Thyroid gland (tissue), 4 donors: ENCODE measurements at regions not wholly inside any gene's neighbourhood (a gene's known extent, or its start where the extent isn't known, plus 50 kb on each side); places are given as distances from the start of the nearest gene placed in this dataset.

ENCODE experiments used
- DNase-seq, 2 donors: peaks; one replicate each; pipeline ENCODE4 v3.0.0-alpha.2; 2019
- H3K27ac ChIP-seq, 3 donors: fragments of 200-600 bp; sonication (generic); 1 replicate in 2 of 3; 2 replicates in 1 of 3; pipeline ENCODE4 v1.5.1; 2016 to 2019; ENCODE audit warnings: mild to moderate bottlenecking in 1 of 3, moderate library complexity in 1 of 3
- H3K27me3 ChIP-seq: fragments of 200-600 bp; sonication (generic); one replicate; pipeline ENCODE4 v1.5.1; 2019
- H3K36me3 ChIP-seq, 2 donors: fragments of 200-600 bp; sonication (generic); one replicate each; pipeline ENCODE4 v1.5.1; 2016 to 2019
- H3K4me1 ChIP-seq, 2 donors: fragments of 200-600 bp; sonication (generic); one replicate each; pipeline ENCODE4 v1.5.1; 2017 to 2019
- H3K4me3 ChIP-seq, 3 donors: fragments of 200-600 bp; sonication (generic); replicated peaks in 1 of 3; 1 replicate in 2 of 3; 2 replicates in 1 of 3; pipeline ENCODE4 v1.5.1; 2016; ENCODE audit warnings: mild to moderate bottlenecking in 1 of 3
- H3K9me3 ChIP-seq: fragments of 200-600 bp; sonication (generic); one replicate; pipeline ENCODE4 v1.5.1; 2017
- POLR2A ChIP-seq, 2 donors: fragments of 450-650 bp; IDR thresholded peaks; one replicate each; pipeline ENCODE4 v1.6.1; 2017; ENCODE audit warnings: antibody characterized with exemption in 2 of 2, mild to moderate bottlenecking in 2 of 2, moderate library complexity in 1 of 2
- WGBS, 2 donors: methylation state at CpG; one replicate each; pipeline ENCODE4 v1.1.5; 2017; 5-methylcytosine and 5-hydroxymethylcytosine counted together
- intact Hi-C: fragments of 100-400 bp; cut with DNase I; formaldehyde crosslinking; loops from one replicate; pipeline ENCODE4 v1.15.1; 2023
- TF ChIP-seq, protein P1 (sequence below), 6 experiments: fragments of 200-600 bp in 3 of 6; fragments of 450-650 bp in 3 of 6; sonication (generic) in 3 of 6; IDR thresholded peaks; one replicate each; pipeline ENCODE4 v1.5.1; 2016 to 2019; ENCODE audit warnings: antibody characterized with exemption in 6 of 6, mild to moderate bottlenecking in 2 of 6, inconsistent platforms in 1 of 6, moderate library complexity in 1 of 6

GRCh38 chr3:144677103-144677502 lies 705.5 kb downstream of the DIPK2A start:
- no peak overlapping the region for H3K4me3 ChIP-seq
- H3K27ac ChIP-seq, result no peak overlapping the region
- H3K4me1 ChIP-seq, result no peaks in the 10 kb centered on the region
- intact Hi-C loops, result no loop called here
- TF ChIP-seq, protein P1, sequence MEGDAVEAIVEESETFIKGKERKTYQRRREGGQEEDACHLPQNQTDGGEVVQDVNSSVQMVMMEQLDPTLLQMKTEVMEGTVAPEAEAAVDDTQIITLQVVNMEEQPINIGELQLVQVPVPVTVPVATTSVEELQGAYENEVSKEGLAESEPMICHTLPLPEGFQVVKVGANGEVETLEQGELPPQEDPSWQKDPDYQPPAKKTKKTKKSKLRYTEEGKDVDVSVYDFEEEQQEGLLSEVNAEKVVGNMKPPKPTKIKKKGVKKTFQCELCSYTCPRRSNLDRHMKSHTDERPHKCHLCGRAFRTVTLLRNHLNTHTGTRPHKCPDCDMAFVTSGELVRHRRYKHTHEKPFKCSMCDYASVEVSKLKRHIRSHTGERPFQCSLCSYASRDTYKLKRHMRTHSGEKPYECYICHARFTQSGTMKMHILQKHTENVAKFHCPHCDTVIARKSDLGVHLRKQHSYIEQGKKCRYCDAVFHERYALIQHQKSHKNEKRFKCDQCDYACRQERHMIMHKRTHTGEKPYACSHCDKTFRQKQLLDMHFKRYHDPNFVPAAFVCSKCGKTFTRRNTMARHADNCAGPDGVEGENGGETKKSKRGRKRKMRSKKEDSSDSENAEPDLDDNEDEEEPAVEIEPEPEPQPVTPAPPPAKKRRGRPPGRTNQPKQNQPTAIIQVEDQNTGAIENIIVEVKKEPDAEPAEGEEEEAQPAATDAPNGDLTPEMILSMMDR (IDR thresholded peaks at IDR 0.05), result no peak
- TF ChIP-seq POLR2A (IDR thresholded peaks at IDR 0.05), result no peak
- H3K36me3 ChIP-seq, result no peaks in the 10 kb centered on the region
- WGBS, 2 donors, result 60 to 68% methylated on average over 1 of the region's 1 CpG
- DNase-seq, result no peak
- no peaks in the 10 kb centered on the region for H3K9me3 ChIP-seq
- no peaks in the 10 kb centered on the region for H3K27me3 ChIP-seq

GRCh38 chr3:144683065-144683464 lies 711.4 kb downstream of the DIPK2A start:
- no peaks in the 10 kb centered on the region for H3K9me3 ChIP-seq
- WGBS, 2 donors, result 94 to 96% methylated on average over 1 of the region's 1 CpG
- intact Hi-C loops, result no loop called here
- no peak overlapping the region for H3K27ac ChIP-seq
- H3K27me3 ChIP-seq, result no peaks in the 10 kb centered on the region
- no peaks in the 10 kb centered on the region for H3K4me1 ChIP-seq
- TF ChIP-seq, protein P1 (IDR thresholded peaks at IDR 0.05), result no peak
- no peak for TF ChIP-seq POLR2A (IDR thresholded peaks at IDR 0.05)
- no peak for DNase-seq
- no peaks in the 10 kb centered on the region for H3K36me3 ChIP-seq
- H3K4me3 ChIP-seq, result no peak overlapping the region

- Histone ChIP-seq H3K27ac (no peak overlapping the region), H3K36me3 (no peaks in the 10 kb centered on the region), H3K9me3 (no peaks in the 10 kb centered on the region), H3K27me3 (no peaks in the 10 kb centered on the region), H3K4me1 (no peaks in the 10 kb centered on the region), H3K4me3 (no peak overlapping the region)
- intact Hi-C loops, result no loop called here
- DNase-seq, result no peak
- 67 to 75% methylated on average over 4 of the region's 4 CpGs for whole genome bisulfite sequencing, 2 donors
- TF ChIP-seq, protein P1 (IDR thresholded peaks at IDR 0.05), result no peak
- no peak for TF ChIP-seq POLR2A (IDR thresholded peaks at IDR 0.05)
Observed at GRCh38 chr3:144687862-144688261, 716.2 kb downstream of the DIPK2A start.

DNA sequence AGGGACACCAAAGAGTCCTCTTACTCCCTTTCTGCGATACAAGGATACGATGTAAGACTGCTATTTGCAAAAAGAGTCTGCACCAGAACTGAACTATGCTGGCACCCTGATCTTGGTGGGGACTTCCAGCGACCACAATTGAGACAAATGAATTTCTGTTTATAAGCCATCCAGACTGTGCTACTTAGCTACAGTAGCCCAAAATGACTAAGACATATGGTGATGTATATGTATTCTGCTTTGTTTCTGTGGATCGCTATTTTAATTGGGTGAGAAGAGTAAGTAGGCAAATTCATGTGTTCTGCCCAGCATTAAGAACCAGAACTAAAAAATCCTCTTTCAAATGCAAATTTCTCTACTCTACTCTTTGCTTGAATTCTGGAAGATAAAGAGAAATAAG lies 720.9 kb downstream of the DIPK2A start:
- Histone ChIP-seq H3K27me3 (no peaks in the 10 kb centered on the region), H3K36me3 (no peaks in the 10 kb centered on the region), H3K4me3 (no peak overlapping the region), H3K27ac (no peak overlapping the region), H3K4me1 (no peaks in the 10 kb centered on the region), H3K9me3 (no peaks in the 10 kb centered on the region)
- TF ChIP-seq POLR2A (IDR thresholded peaks at IDR 0.05), result no peak
- TF ChIP-seq, protein P1 (IDR thresholded peaks at IDR 0.05), result no peak
- DNase-seq, result no peak
- intact Hi-C loops, result no loop called here
- WGBS, 2 donors, result 92 to 99% methylated on average over 4 of the region's 4 CpGs

DNA sequence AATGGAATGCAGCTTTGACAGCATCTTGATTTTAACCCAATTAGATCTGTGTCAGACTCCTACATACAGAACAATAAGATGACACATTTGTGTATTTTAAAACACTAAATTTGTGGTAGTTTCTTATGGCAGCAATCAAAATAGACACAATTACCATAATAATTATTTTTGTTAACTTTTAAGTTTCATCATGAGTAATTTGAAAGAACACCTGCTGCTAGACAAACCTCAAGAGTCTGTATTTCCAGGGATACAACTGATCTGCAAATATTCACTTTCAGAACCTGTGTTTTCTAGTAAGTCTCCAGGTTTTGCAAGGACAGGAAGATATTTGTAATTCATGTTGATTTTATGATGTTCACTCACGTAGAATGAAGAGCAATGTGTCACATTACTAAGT lies 736.8 kb downstream of the DIPK2A start:
- no peak for TF ChIP-seq POLR2A (IDR thresholded peaks at IDR 0.05)
- TF ChIP-seq, protein P1 (IDR thresholded peaks at IDR 0.05), result no peak
- WGBS, 2 donors, result 58 to 60% methylated on average over 1 of the region's 1 CpG
- H3K27me3 ChIP-seq, result no peaks in the 10 kb centered on the region
- intact Hi-C loops, result no loop called here
- H3K36me3 ChIP-seq, result no peaks in the 10 kb centered on the region
- H3K4me3 ChIP-seq, result no peak overlapping the region
- H3K27ac ChIP-seq, result no peak overlapping the region
- no peaks in the 10 kb centered on the region for H3K9me3 ChIP-seq
- no peaks in the 10 kb centered on the region for H3K4me1 ChIP-seq
- DNase-seq, result no peak
